ENCODE measurements at regions not wholly inside any gene's neighbourhood (a gene's known extent, or its start where the extent isn't known, plus 50 kb on each side); places are given as distances from the start of the nearest gene placed in this dataset.

DNA sequence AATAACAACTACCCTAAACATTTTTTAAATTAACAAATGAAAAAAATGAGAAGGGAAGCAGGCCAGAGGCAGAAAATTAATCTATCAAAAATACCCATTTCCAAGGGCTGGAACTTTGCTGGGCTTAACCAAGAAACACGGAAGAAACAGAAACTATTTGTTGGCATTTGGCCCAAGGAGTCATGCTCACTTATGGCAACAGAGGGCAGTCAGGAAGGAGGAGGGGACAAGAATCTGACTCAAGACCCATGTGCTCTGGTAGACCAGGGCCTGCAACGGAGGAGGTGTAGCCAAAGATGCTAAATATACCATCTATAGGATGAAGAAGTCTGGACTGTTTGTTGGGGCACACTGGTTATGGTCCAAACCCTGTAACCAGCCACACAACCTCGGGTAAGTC lies 496.7 kb downstream of the COG6 start:
- no peak for DNase-seq

DNA sequence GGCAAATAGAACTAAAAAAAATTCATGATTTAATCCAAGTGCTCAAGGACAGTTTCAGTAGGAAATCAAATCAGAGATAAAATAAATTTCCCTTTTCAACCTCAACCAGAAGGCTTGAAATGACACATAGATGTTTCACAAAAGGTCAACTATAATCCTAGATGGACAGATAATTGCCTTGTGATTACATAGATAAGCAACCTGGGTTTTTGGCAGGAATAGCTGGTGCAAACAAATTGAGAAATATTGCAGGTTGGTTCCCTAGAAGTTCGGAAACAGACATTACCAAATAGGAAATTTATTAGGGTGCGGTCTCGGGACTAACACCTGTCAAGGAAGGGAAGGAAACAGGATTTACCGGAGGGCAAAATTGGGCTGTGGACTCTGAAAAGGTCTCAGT lies 497.5 kb downstream of the COG6 start:
- DNase-seq, result no peak

DNA sequence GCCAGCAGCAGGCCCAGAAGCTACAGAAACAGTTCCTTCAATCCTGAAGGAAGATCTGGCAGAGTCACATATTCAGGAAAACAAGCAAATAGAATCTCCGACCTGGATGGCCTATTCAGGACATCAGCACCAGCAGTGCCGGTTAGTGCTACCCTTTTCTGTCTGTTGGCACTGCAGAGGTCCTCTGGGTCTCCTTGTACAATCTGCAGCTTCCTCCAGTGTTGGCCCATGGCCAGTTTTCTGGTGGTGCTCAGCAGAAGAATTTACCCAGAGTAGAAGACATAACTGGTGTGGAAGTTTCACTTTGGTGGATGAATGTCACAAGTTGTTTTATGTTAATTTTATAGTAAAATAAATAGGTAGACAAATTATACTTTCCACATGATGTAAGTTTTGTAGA lies 498.1 kb downstream of the COG6 start:
- no peak for DNase-seq

DNA sequence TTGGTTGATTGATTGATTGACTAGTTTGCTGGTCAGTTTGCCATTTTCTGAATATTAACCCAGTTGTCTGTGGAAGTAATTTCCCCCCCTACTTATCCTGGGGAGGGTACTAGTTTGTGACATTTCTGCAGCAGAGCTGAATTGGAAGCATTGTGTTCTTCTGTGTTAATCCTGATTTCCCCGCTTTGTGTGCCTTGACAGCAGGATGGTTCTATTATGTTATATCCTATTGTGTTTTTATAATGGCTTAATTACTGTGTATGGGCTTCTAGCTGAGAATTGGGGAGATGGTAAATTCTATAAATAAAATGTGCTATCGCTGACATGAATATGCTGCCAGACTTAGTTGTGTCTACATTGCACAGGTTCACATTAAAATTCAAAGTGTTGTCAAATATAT lies 499.7 kb downstream of the COG6 start:
- DNase-seq, result no peak

DNA sequence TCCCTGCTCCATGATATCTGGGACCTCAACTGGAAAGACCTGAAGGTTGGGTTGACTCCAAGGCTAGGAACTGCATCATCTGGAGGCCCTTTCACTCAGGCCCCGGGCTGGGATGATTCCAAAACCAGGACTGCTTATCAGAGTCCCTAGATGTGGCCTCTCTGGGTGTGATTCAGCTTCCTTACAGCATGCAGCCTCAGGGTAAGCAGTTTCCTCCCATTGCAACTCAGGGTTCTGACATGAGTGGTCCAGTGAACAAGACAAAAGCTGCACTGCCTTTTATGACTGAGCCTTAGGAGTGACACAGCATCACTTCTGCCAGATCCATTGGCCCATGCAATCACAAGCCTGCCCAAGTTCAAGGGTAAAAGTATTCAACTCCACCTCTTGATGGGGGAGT lies 502.8 kb downstream of the COG6 start:
- DNase-seq, result no peak

DNA sequence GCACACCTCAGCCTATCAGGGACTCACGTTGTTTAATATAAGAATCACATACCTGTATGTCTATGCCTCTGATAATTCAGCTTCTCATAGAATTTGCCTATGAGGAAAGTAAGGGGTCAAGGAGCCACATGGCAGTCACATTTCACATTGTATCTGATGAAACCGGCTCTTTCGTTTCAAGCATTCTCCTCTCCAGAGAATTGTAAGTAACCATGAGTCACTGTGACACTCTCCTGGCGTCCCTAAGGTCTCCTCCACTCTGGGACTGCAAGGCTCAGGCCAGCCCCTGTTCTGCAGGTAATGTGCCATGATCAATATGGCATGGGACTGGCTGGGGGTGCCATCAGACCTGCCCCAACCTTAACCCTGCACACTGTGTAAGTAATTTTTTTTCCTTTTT lies 503.3 kb downstream of the COG6 start:
- no peak for DNase-seq

DNA sequence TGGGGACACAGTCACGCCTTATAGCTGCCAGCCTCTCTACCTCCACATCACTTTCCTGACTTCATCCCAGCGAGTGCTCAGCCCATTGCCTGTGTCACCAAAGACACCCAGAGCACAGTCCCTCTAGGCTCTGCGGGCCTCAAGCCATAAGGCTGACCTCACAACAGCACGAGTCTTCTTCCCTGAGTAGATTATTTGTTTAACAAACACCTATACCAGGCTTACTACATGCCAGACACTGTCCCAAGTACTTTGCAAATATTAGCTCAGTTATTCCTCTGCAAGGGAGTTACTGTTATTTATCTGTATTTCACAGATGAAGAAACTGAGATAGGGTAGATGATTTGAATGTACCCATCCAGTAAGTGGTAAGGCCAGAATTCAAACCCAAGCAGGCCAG lies 504.3 kb downstream of the COG6 start:
- no peak for DNase-seq

DNA sequence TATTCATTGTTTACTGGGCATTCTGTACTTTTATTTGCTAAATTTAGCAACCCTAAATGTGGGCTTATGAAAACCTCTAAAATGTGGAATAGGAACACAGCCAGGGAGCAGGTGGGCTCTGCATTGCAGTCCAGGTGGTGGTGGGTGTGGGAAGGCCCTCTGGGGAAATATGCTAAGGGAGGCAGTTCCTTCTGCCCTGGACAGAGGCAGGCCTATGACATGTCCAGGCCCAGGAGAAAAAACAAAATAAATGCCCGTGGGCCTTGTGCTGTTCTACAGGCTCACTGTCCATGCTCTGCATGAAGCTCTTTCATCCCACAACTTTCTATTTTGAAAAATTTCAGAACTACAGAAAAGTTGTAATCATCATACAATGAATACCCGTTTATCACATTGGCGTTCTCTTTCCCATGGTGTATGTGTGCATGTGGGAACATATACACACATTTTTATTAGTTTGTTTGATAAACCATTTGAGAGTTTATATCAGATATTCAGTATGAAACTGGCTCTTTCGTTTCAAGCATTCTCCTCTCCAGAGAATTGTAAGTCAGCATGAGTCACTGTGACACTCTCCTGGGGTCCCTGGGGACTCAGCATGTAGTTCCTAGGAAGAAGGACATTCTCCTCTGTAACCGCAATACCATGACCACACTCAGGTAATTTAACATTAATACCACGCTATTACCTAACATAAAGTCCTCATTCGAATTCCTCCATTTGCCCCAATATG lies 505.3 kb downstream of the COG6 start:
- no peak for DNase-seq

DNA sequence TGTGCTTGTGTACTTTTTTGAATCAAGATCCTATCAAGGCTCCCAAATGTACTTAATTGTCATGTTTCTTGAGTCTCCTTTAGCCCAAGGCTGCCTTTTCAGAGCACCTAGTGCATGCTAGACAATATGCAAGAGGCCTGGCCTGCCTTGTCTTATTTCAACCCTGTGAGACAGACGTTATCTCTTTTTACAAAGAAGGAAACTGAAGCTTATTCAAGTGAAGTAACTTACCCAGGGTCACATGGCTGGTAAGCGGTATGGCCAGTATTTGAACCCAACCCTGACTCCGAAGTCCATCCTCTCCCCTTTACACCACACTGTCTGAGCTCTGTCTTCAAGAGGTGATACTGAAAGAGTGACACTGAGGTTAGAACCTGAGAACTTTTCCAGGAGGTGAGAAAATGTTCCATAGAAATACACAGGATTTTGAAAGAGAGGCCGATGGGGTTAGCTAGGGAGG lies 505.1 kb downstream of the FOXO1 start:
- no peak for DNase-seq

DNA sequence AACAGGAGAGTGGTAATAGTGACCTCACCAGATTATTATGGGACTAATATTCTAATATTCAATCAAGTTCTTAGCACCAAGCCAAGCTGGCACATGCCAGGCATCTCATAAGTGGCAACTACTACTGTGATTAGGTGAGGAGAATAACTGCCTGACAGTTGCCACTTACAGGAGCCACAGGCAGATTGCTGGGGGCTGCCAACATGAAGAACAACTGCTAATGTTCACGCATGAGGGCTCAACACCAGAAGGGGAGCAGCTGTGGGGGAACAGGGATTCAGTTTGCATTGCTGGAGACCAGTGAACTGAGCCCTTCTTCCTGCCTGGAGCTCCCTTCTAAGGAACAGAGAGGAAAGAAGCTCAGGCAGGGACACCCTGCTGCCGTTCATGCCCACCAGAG lies 504.5 kb downstream of the FOXO1 start:
- no peak for DNase-seq

DNA sequence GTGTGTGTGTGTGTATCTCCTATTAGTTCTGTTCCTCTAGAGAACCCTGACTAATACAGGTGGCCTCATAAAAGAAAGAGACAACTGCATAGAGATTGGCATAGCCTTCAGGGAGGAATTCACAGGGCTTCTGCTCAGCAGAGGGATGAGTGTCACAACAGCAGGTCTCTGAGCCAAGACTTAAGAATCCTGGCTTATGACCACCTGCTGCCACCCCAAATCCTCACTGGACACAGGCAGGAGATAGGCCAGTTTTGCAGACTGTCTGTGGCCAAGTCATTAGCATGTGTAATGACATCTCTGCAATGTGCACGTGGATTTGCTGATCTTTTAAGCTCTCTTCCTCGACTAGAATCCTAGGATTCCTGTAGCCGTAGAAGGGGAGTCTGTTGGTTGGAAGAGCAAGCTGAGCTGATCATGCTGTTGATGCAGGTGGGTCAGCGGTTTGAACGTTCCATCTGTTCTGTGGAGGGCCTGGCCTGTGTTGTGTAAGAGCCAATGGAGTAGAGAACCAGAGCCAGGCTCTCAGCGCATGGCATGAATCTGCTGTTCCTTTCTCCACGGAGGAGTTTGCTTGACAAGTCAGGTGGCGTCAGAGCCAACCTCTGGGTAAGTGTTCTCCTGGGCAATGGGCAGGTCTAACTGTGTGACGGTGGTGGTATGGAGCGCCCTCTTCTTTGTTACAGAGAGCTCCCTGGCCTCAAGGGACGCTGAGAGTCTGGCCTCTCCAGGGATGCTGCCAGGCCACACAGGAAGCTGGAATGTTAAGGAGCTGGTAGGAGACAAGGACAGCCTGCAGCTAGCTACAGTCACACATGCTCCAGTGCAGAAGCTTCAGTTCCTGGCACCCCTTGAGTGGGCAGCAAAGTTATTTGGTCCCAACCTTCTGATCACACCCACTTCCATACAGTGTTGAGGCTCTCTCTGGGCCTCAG lies 503.1 kb downstream of the FOXO1 start:
- DNase-seq, result no peak

DNA sequence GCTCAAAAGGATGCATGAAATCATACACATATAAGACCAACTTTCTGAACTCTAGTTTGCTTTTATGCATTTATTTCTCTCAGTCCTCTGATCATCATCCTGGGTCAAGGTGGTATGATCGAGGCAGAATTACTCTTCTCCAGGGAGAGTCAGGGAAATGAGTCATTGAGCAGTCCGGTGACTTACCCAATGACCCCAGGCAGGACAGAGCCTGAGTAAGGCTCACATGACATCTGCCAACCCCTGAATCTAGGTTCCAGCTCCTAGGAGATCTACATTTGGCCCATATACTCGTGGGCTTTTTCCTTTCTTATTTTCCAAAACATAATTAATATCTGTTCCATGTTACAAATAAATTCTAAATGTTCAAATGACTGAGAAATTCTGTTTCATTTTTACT lies 502.3 kb downstream of the FOXO1 start:
- no peak for DNase-seq

DNA sequence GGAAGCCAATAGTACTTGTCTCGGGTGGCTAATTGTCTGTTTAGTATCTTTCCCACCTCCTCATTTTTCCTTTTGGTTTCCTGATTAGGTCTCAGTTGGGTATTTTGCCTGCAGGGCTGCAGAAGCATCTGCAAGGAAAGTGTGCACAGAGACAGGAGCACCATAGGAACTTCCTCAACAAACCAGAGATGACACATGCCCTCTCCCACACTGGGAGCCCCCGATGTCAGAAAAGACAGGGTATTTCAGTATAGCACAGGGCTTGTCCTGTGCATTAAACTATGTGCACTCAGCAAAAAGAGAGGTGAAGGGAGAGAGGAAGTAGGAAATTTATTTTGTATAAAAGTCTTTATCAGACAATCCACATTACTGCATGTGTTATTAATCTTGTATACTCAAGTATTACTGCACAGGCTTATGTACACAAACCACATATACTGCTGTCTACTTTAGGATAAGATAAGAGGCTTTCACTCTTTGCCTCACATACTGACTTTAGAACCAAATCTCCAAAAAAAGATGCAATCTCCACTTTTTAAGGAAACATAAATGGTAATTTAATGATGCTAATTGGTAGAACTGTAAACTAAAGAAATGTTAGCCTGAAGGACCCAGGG lies 501.0 kb downstream of the FOXO1 start:
- DNase-seq, result no peak

DNA sequence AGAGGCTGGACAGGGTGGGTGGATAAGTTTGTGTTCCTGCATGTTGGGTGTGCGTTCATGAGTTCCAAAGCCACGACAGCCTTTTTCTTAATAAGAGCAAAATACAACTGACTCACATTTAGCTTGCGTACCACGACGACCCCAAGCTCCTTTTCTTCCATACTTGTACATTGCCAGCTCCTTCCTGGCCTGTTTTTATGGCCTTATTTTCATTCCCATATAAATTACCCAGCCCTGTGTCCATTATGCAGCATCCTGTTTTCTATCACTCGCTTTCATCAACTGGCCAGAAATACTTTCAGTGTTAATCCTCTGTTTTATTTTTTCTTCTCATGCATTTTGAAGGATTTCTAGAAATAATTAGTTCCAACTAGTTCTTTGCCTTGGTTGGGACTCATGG lies 499.1 kb downstream of the FOXO1 start:
- no peak for DNase-seq

DNA sequence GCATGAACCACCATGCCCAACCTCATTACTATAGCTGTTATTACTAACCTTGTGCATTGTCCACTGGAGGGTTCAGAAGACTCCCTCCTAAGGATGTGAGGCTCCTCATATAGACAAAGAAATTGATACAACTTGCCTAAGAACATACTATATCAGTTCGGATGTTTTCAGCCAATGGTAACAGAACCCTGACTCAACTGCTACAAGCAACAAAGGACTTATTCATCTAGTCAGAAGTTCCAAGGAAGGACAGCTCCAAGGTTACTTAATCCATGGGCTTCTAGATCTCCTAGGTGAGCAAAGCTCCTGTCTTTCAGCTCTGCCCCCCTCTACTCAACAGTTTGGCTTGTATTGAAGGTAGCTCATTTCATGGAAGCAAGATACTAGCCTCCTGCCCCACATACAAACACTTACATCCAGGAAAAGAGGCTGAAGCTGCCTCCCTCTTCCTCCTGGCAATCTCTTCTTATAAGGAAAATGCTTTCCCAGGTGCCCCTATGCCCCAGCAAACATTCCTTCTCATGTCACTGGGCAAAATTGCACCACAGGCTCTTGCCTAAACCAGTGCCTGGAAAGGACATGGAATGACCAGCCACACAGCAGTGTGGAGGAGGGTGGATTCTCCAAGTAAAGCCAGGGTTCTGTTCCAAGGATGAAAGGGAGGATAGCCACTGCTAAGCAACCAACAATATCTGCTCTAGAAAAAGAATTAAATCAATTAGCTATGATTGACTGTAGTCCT lies 497.8 kb downstream of the FOXO1 start:
- DNase-seq, result no peak

DNA sequence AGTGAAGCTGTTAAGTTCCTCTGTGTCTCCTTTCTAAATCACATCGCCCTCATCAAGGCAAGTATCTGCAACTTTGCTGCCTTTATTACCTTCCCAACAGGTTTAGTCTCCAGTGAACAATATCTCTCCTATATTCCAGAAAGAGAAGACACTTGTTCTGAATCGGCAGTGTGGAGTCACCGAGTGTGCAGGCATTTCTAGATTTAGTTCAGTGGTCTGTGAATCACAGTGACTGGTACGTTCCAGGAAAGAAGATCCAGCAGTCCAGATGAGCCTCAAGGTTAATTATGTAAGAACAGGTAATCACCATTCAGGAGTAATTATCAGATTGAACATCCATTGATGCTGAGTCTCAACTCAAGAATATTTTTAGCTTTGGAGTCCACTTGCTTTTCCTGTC lies 497.0 kb downstream of the FOXO1 start:
- DNase-seq, result no peak

DNA sequence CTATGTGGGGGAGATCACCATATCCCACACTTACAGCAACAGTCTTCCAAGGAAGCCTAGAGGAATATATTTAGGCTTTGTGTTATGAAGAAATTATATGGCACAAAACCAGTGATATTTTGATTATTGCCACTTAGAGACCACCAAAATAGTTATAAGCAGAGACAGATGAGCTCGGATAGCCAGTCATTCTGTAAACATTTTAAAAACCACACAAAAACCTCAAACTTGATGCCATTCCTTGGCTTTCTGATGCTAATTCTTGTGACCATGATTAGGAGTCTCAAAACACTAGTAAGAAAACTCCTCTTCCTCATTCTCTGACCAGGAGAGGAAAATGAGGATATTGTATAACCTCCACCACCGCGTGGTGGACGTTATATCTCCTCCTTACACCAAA lies 496.4 kb downstream of the FOXO1 start:
- DNase-seq, result no peak

DNA sequence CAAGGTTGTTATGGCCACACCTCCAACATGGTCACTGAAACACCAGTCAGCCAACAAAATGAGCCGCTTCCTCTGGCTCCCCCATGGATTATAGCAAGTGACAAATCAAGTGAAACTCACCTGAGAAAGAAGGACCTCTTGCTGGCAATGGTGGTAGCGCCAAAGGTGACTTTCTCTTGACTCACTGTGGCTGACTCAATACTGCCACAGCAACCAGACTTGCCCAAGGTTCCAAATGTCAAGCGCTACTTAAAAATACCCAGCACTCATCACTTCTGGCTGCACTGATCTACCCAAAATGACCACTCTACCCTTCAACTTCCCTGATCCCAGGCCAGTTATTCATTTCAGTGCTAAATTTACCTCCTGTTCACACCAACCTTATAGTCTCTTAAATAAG lies 495.5 kb downstream of the FOXO1 start:
- DNase-seq, result no peak

DNA sequence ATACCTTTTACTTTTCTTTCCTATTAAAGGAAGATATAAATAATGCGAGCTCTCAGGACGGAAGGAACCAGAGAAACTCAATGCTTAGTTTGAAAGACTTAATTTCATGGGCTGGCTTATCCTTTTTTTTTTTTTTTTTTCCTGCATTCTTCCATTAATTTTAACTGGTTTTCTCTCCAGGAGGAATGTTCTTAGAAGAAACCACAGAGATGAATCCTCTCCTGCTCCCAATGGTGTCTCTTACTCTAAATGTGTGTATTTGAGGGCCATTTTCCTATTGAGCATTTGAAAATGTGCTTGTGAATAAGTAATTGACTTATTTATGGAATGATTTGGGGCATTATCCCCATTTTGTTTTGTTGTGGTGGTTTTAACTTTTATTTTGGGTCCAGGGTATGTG lies 494.9 kb downstream of the FOXO1 start:
- no peak for DNase-seq

DNA sequence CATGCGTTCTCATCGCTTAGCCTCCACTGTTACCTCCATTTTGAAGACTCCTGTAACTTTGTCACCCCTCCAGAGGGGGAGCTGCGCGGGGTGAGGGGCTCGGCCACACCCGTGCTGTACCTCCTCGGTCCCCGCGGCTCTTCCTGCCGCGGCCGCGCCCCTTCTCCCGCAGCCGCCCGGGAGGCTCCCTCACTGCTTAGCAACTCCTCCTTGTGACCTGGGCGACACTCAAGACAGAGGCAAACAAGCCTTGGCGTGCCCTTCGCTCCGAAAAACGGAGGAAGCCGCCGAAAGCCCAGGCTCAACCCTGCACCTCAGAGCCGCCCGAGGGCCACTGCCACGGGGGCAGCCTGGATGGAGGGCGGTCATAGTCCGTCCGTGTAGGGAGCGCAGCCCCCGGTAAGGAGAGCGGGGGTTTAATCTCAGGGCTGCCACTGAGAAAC lies 494.3 kb downstream of the FOXO1 start:
- DNase-seq, result no peak

DNA sequence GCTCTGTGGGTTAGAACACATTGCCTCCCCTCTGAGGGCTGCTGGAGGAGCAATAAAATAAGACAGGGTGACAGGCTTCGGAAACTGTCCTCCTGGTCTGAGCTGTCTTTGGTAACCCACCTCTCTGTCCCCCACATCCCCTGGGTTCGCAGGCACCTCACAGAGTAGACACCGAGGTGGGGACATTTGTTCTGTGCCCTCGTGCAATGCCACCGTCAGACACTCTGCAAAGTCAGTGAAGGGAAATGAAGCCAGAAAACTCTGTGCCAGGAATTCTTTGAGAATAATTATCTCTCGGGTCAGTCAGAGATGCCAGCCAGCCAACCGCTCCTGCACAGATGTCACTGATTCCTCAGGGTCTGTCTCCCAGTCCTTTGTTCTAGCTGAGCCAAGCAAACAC lies 493.6 kb downstream of the FOXO1 start:
- DNase-seq, result no peak

DNA sequence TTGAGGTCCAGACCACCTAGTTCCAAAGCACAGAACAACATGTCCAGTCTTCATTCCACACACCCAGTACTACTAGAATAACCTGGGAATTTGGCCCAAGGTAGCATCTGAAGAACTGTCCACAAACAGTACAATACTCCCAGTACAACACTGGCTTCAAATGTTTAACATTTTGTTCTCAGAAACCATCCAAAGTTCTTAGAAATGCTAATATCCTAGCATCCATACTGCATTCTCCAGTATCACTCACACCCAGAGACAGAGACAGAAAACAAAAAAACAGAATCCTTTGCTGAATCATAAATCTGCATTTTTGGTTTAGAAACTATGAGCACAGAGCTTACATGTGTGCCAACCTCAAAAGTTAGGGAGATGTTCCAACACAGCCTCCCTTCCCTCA lies 490.8 kb downstream of the FOXO1 start:
- no peak for DNase-seq

DNA sequence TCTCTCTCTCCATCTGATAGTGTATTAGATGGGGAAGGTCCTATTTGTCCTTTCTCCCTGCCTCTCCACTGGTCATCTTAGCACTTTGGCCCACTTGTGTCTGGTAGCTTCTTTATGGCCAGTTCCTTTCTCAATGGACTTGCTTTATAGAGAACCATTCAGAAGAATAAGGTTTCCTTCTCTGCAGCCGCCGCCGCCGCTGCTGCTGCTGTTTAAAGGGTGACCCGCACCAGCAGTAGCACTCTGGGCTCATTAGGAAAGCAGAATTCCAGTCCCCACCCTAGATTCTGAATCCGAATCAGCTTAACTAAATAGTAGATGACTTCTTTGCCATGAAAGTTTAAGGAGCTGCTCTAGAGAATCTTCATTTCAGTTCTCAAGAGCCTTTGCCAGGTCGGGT lies 490.2 kb downstream of the FOXO1 start:
- DNase-seq, result no peak
